Coronary artery (tissue), 2 donors: ENCODE measurements at regions not wholly inside any gene's neighbourhood (a gene's known extent, or its start where the extent isn't known, plus 50 kb on each side); places are given as distances from the start of the nearest gene placed in this dataset.
"Not testable (repeated sequence)": the region's sequence is repeated elsewhere in the genome, so short reads cannot be mapped to it uniquely, and the experiment has no call there.

Experiments used
- DNase-seq: peaks from one replicate; pipeline ENCODE4 v3.0.0-alpha.2; 2017; ENCODE audit warnings: low spot score
- H3K27ac ChIP-seq, 2 donors: fragments of 200-600 bp; sonication (generic); one replicate each; pipeline ENCODE4 v1.5.1; 2016 to 2019
- H3K4me3 ChIP-seq: fragments of 200-600 bp; sonication (generic); 2 replicates; pipeline ENCODE4 v1.5.1; 2016; ENCODE audit warnings: mild to moderate bottlenecking, moderate library complexity
- TF ChIP-seq, protein P1 (sequence below): fragments of 200-600 bp; sonication (generic); IDR thresholded peaks from one replicate; pipeline ENCODE4 v1.5.1; 2019; ENCODE audit warnings: antibody characterized with exemption

DNA sequence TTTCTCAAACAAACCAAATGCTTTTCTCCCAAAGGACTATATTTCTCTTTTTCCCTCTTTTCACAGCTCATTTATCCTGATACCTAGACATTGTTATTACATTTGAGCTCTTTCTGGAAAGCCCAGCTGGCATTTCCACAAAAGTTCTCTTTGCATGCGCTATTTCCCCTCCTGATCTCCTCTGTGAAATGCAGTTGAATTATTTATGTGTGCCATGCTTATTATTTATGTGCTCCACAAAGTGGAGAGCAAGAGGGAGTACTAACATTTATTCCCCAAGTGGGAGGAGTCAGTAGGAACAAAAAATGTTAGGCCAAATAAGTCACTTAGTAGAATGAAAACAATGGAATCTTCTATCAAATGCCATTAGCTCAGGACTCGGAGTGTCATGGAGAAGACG, 626.6 kb upstream of the IGFBP7 start:
- H3K27ac ChIP-seq: no peak overlapping the region
- no peak for DNase-seq
- TF ChIP-seq, protein P1, sequence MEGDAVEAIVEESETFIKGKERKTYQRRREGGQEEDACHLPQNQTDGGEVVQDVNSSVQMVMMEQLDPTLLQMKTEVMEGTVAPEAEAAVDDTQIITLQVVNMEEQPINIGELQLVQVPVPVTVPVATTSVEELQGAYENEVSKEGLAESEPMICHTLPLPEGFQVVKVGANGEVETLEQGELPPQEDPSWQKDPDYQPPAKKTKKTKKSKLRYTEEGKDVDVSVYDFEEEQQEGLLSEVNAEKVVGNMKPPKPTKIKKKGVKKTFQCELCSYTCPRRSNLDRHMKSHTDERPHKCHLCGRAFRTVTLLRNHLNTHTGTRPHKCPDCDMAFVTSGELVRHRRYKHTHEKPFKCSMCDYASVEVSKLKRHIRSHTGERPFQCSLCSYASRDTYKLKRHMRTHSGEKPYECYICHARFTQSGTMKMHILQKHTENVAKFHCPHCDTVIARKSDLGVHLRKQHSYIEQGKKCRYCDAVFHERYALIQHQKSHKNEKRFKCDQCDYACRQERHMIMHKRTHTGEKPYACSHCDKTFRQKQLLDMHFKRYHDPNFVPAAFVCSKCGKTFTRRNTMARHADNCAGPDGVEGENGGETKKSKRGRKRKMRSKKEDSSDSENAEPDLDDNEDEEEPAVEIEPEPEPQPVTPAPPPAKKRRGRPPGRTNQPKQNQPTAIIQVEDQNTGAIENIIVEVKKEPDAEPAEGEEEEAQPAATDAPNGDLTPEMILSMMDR: no peak
- H3K4me3 ChIP-seq: no peak overlapping the region

DNA sequence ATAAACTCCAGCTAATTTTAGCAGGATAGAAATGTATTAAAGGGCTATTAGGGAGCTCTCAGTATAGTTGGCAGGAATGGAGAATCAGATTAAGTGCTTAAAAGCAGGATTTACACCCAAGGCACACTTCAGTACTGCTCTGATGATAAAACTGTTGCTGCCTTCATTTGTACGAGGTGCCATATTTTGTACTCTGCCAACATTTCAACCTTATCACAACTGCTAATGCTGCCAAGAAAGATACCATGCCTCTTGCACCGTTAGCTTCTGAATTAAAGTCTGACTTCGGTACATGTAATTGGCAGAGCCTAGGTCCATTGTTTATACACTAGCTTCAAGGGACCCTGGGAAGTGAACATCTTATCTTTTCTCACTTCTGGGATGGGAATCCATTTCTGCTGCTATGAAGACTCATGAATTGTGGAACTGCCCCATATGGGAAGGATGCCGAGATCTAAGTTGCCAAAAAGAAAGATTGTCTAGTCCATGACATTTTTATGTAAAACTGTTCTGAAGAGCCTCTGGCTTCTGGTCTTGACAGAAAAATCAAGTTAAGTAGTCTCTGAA, 624.0 kb upstream of the IGFBP7 start:
- Histone ChIP-seq H3K4me3 (no peak overlapping the region), H3K27ac (no peak overlapping the region)
- DNase-seq: no peak
- TF ChIP-seq, protein P1: no peak

DNA sequence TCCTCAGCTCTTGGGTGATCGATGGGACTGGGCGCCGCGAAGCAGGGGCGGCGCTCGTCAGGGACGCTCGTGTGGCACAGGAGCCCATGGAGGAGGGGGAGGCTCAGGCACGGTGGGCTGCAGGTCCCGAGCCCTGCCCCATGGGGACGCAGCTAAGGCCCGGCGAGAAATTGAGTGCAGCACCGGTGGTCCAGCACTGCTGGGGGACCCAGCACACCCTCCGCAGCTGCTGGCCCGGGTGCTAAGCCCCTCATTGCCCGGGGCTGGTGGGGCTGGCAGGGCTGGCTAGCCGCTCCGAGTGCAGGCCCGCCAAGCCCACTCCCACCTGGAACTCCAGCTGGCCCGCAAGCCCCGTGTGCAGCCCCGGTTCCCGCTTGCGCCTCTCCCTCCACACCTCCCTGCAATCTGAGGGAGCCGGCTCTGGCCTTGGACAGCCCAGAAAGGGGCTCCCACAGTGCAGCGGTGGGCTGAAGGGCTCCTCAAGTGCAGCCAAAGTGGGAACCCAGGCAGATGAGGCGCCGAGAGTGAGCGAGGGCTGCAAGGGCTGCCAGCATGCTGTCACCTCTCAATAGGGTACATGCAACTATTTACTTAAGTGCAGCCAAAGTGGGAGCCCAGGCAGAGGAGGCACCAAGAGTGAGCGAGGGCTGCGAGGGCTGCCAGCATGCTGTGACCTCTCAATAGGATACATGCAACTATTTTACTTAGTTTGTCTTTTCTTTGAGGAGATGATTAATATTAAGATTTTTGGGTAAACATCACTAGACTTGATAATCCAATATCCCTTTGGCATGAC, 619.8 kb upstream of the IGFBP7 start:
- not testable (repeated sequence) for DNase-seq, H3K4me3 ChIP-seq, H3K27ac ChIP-seq

DNA sequence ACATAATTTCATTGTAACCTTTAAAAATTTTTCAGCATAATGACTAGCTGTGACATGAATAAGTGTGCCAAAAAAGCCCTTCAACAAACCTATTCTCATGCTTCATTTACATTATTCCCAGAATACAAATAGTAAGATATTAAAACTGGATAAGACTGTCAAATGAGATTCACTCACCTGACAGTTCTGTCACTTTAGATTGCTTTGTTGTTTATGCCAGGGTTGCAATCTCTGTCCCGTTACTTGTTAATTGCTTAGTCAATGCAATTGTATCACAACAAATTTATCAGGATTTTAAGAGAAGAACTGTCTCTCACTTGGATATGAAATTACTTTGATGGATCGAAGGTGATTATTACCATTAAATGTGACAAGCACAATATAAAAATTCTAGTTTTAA, 616.0 kb upstream of the IGFBP7 start:
- Histone ChIP-seq H3K4me3 (no peak overlapping the region), H3K27ac (no peak overlapping the region)
- TF ChIP-seq, protein P1: no peak
- DNase-seq: no peak

DNA sequence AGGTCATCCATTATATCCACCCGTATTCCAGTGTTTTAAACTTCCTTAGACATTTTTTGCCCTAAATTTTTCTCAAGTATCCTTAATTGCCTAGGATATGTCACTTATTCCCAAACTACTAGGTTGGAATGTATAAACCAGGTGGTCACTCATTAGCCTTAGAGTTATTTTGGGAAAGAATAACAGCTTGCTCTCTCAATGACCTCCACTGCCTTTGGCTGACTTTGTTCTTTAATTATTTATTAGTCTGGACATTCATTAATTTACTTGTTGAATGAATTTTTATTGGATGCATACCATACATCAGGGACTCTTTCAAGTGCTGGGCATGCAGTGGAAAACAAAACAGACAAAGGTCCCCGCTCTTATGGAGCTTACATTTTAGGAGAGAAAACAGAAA, 609.3 kb upstream of the IGFBP7 start:
- TF ChIP-seq, protein P1: no peak
- no peak overlapping the region for H3K4me3 ChIP-seq
- no peak overlapping the region for H3K27ac ChIP-seq
- no peak for DNase-seq

DNA sequence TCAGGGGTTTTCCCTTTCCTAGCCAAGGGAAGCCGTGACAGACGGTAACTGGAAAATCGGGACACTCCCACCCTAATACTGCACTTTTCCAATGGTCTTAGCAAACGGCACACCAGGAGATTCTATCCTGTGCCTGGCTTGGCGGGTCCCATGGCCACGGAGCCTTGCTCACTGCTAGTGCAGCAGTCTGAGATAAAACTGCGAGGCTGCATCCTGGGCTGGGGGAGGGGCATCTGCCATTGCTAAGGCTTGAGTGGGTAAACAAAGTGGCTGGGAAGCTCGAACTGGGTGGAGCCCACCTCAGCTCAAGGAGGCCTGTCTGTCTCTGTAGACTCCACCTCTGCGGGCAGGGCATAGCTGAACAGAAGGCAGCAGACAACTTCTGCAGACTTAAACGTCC, 604.1 kb upstream of the IGFBP7 start:
- not testable (repeated sequence) for DNase-seq, H3K27ac ChIP-seq, H3K4me3 ChIP-seq

DNA sequence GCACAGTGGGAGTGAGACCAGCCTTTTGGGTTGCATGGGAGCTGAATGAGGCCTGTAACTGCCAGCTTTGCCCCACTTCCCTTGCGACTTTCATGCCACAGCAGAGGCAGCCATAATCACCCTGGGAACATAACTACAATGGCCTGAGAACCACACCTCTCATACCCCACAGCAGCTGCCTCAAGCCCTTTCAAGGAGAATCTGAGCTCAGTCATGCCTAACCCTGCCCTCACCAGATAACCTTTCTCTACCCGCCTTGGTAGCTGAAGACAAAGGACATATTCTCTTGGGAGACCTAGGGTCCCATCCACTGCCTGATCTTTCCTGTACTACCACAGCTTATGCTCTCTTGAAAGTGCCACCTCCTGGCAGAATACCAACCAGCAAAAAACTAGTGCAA, 599.9 kb upstream of the IGFBP7 start:
- TF ChIP-seq, protein P1: no peak
- no peak for DNase-seq
- no peak overlapping the region for H3K4me3 ChIP-seq
- H3K27ac ChIP-seq: no peak overlapping the region

DNA sequence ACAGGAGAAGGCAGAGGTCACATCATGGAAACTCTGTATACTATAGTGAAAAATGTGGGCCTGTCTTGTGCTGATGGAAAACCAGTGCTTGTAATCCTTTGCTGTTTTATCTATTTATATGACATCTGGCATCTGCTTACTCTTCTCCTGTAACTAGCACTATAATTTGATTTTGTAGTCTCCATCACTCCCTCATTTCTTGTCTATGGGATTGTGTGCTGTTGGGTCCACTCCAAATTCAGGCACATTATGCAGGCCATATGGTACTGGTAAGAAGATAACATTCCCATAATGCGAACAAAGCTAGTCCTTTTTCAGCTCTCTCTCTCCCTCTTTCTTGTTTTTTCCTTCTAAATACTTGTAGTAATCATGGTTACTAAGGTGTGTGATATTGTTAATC, 581.2 kb upstream of the IGFBP7 start:
- TF ChIP-seq, protein P1: no peak
- Histone ChIP-seq H3K4me3 (no peak overlapping the region), H3K27ac (no peak overlapping the region)
- DNase-seq: no peak
